ENCODE measurements at regions not wholly inside any gene's neighbourhood (a gene's known extent, or its start where the extent isn't known, plus 50 kb on each side); places are given as distances from the start of the nearest gene placed in this dataset.

DNA sequence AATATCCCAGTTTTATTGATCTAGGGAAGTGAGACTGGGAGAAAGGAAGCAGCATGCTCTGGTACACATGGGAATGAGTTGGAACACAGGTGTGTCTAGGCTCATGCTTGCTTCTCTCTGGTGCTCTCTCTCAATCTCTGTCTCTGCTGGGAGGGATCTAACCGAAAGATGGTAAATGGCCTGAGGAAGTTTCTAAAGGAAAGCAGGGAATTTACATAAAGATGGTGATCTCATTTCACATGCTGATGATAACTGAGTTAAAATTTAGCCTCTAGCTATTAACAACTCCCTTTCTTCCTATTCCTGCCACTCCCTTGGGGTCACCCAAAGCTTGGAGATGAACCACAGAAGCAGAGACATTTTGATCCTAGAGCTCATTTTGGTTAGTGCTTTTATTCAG lies 436.2 kb downstream of the SH3GL2 start:
- Mint-ChIP-seq H3K4me3 (no peak overlapping the region), H3K36me3 (no peaks in the 10 kb centered on the region), H3K27ac (no peak overlapping the region), H3K4me1 (no peaks in the 10 kb centered on the region), H3K27me3 (no peaks in the 10 kb centered on the region), H3K9me3 (peaks cover 0 to 13% (median 12%) of the 10 kb centered on the region in 3 donors)

DNA sequence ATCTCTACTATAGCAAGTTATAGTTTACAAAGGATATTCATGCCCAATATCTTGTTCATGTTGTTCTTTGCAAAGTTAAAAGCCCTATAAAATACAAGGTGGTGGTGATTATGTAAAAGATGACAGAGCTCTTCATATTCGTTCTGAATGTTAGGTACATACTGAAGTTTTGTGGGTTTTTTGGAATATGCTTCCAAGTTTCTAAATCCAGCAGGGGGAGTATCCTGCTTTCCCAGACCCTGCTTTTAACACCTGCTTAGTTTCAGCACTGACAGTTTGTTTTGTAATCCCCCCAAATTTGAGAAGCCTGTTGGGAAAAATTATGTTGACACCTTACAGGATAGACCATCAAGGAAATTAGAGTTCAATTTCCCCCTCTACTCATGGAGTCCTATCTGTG lies 438.3 kb downstream of the SH3GL2 start:
- Mint-ChIP-seq H3K9me3 (peaks cover 0 to 13% (median 12%) of the 10 kb centered on the region in 3 donors), H3K27me3 (no peaks in the 10 kb centered on the region)

DNA sequence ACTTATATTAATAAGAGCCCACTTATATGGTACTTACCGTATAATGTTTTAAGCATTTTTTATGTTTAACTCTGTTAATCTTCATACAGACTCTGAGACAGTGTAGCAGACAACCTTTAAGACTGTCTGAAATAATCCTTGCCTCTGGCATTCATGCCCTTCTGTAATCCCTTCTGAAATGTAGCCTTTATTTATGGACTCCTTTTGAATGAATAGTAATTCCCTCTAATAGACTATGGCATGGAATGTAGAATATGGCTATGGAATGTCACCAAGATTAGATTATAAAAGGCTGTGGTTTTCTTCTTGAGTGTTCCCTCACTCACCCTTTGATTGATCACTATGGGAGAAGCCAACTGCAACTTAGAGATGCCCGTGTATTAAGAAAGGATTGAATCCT lies 439.4 kb downstream of the SH3GL2 start:
- H3K27ac Mint-ChIP-seq = no peak overlapping the region

More for the DNA sequence above, 438.3 kb downstream of the SH3GL2 start:
- no peak overlapping the region for H3K4me3 Mint-ChIP-seq
- no peaks in the 10 kb centered on the region for H3K4me1 Mint-ChIP-seq
- H3K27ac Mint-ChIP-seq = no peak overlapping the region
- no peaks in the 10 kb centered on the region for H3K36me3 Mint-ChIP-seq

DNA sequence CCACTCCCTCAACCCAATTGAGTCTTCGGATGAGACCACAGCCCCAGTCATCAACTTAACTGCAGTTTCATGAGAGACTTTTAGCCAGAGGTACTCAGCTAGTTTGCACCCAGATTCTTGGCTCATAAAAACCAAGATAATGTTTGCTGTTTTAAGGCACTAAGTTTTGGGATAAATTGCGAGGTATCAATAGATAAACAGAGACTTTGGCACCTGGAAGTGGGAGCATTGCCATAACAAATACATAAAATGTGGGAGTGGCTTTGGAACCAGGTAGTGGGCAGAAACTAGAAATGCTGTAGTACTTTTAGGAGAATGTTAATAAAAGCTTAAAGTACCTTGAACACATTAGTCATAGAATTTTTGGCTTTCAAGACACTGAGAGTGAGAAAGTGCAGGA lies 439.8 kb downstream of the SH3GL2 start:
- H3K36me3 Mint-ChIP-seq = no peaks in the 10 kb centered on the region

More for the DNA sequence above, 439.4 kb downstream of the SH3GL2 start:
- Mint-ChIP-seq H3K4me3 (no peak overlapping the region), H3K9me3 (peaks cover 0 to 13% (median 8%) of the 10 kb centered on the region in 3 donors), H3K4me1 (no peaks in the 10 kb centered on the region), H3K27me3 (no peaks in the 10 kb centered on the region), H3K36me3 (no peaks in the 10 kb centered on the region)

DNA sequence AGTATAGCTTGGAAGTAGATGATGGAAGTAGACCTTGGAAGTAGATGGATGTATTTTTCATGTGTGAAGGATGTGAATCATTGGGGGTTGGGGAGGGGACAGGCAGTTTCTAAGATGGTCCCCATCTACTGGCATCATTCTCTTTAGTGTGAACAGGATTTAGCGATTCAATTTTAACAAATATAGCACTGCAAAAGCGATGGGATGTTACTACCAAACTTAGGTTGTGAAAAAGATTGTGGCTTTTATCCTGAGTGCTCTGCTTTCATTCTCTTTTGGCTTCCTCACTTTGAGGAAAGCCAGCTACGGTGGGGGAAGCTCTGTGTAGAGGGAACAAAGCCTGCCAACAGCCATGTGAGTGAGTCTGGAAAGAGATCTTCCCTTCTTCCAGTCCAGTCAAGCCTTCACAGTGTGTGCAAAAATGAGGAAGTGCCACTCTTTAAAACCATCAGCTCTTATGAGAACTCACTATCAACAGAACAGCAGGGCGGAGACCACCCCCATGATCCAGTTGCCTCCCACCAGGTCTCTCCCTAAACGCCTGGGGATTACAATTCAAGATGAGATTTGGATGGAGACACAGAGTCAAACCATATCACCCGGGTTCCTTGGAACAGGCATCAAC lies 441.4 kb downstream of the SH3GL2 start:
- Mint-ChIP-seq H3K4me1 (no peaks in the 10 kb centered on the region), H3K27ac (no peak overlapping the region), H3K9me3 (peaks cover 0 to 13% (median 8%) of the 10 kb centered on the region in 3 donors), H3K27me3 (no peaks in the 10 kb centered on the region), H3K36me3 (no peaks in the 10 kb centered on the region), H3K4me3 (no peak overlapping the region)

More for the DNA sequence above, 439.8 kb downstream of the SH3GL2 start:
- Mint-ChIP-seq H3K4me1 (no peaks in the 10 kb centered on the region), H3K27ac (no peak overlapping the region), H3K9me3 (peaks cover 0 to 13% (median 8%) of the 10 kb centered on the region in 3 donors), H3K27me3 (no peaks in the 10 kb centered on the region), H3K4me3 (no peak overlapping the region)

DNA sequence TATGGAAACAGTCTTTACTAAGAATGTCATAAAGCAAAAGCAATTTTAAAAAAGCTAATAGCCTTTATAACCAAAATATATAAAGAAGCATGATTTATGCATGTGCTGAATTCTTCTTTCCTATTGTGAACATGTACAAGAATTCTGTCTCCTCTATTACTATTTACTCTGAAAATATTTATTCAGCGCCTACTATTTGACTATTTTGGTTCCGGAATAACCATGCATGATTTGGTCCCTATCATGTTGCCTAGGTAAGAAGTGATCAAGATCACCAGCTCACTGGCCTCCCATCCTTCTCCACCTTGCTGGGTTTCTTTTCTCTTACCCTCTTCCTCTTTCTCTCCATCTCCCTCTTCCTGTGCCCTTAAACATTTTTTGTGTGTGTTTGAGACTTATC lies 443.8 kb downstream of the SH3GL2 start:
- no peaks in the 10 kb centered on the region for H3K36me3 Mint-ChIP-seq
- no peaks in the 10 kb centered on the region for H3K4me1 Mint-ChIP-seq
- peaks cover 0 to 14% (median 8%) of the 10 kb centered on the region in 3 donors for H3K9me3 Mint-ChIP-seq
- H3K27me3 Mint-ChIP-seq = no peaks in the 10 kb centered on the region
- no peak overlapping the region for H3K4me3 Mint-ChIP-seq
- no peak overlapping the region for H3K27ac Mint-ChIP-seq

DNA sequence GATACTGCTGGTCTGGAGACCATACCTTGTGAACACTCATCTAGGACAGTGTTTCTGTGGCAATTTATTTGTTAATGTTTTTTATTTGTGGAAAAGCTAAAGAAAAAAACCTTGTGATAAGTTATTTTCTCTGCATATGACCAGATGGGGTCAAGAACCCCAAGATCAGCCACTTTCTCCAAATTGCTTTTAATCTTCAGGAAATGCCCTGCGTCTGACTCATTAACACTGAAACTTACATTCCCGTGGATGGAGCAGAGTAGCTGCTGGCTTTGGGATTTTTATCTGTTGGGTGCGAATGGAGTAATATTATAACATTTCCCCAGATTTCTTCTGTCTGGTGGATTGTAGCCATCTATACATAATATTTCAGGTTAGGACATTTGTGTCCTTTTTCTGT lies 444.5 kb downstream of the SH3GL2 start:
- Mint-ChIP-seq H3K4me3 (no peak overlapping the region), H3K4me1 (no peaks in the 10 kb centered on the region), H3K27ac (no peak overlapping the region), H3K9me3 (peaks cover 0 to 12% (median 6%) of the 10 kb centered on the region in 3 donors), H3K27me3 (no peaks in the 10 kb centered on the region), H3K36me3 (peaks cover 2% of the 10 kb centered on the region)

DNA sequence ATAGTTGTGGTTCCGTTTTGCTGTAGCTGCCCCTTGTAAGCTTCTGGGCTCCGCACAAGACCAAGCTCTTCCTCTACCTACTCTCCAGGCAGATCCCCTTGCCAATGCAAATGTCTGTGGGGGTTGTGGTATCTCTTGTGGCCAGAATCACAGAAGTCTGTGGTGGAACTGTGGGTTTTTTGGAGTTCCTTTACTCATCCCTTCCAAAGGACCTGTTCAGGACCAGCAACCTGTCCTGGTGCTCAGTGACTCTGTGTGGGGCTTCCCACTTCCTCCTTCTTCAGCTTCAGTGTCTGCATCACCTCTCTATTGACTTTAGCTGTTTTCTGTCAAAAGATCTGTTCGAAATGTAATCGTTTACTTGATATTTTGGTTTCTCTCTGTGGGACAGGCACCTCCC lies 441.3 kb upstream of the ADAMTSL1 start:
- no peaks in the 10 kb centered on the region for H3K4me1 Mint-ChIP-seq
- H3K36me3 Mint-ChIP-seq = peaks cover 2% of the 10 kb centered on the region
- H3K27ac Mint-ChIP-seq = no peak overlapping the region
- H3K4me3 Mint-ChIP-seq = no peak overlapping the region
- no peaks in the 10 kb centered on the region for H3K27me3 Mint-ChIP-seq
- no peaks in the 10 kb centered on the region for H3K9me3 Mint-ChIP-seq

DNA sequence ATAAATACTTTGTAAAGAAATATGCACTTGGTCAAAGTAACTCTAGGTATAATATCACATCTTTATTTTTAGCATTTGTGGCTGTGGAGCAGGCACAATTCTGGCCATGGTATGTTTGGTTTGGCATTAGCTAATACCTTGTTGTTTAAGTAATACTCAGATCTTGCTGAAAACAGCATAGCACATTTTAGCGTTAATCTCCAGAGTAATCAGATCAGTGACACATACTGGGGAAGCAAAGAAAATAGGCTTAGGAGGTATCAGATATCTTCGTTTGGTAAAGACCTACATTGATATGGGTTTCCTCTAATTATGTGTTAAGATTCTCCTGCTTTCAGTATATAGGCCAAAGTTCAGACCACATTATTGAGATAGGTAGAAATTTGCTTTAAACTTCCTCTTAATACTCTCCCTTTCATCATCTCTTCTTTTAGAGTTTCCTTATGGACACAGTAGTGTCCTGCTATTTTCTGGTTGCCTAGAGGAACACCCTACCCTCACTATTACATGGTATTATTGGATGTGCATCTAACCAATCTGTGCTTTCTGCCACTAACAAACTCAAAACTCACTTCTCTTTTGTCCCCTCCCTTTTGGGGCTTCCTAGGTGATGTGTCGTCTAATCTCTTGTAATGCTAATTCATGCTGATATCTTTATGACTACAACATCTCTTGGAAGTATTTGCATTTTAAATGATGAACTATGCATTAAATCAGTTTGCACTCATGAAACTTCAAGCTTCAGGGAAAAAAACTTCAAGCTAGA lies 437.3 kb upstream of the ADAMTSL1 start:
- H3K4me3 Mint-ChIP-seq = no peak overlapping the region
- H3K9me3 Mint-ChIP-seq = peaks cover 0 to 3% (median 0%) of the 10 kb centered on the region in 3 donors
- no peak overlapping the region for H3K27ac Mint-ChIP-seq
- H3K27me3 Mint-ChIP-seq = no peaks in the 10 kb centered on the region
- no peaks in the 10 kb centered on the region for H3K36me3 Mint-ChIP-seq
- H3K4me1 Mint-ChIP-seq = no peaks in the 10 kb centered on the region

DNA sequence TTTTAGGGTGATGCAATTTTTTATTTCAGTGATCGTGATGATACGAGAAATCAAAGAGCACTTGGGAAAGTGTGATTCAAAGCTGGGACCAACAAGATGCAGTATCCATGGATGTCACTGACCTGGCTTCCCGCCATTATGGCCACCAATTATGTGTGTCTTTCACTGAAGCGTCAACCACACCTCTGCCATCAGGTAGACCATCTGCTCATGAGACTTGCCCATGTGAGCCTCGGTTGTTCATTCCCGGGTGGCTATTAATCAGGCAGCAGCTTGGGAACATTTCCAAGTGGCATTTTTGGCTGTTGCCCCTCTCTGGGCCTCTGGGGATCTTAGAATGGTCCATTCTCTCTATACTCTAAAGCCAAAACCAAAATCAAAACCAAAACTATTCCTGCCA lies 436.0 kb upstream of the ADAMTSL1 start:
- Mint-ChIP-seq H3K36me3 (no peaks in the 10 kb centered on the region), H3K27ac (no peak overlapping the region), H3K4me1 (no peaks in the 10 kb centered on the region), H3K27me3 (no peaks in the 10 kb centered on the region), H3K4me3 (no peak overlapping the region), H3K9me3 (peaks cover 0 to 3% (median 0%) of the 10 kb centered on the region in 3 donors)

DNA sequence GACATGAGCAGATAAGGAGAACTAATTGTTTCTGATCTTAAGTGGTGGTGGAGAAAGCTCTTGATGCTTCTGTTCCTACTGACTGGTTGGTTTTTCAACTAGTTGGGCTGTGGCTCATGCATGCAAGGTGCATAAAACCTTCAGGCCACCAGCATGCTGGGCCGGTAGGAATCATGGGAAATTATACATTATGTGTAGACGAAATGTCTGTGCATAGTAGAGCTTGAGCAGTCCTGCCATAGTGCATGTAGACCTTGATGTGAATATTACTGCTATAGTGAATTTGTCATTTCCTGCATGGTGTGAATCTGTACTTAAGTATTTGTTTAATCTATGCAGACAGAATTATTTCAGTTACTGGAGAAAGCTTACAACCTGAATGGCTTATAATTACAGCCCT lies 433.6 kb upstream of the ADAMTSL1 start:
- H3K27ac Mint-ChIP-seq = no peak overlapping the region
- no peaks in the 10 kb centered on the region for H3K4me1 Mint-ChIP-seq
- no peaks in the 10 kb centered on the region for H3K27me3 Mint-ChIP-seq
- peaks cover 0 to 4% (median 3%) of the 10 kb centered on the region in 3 donors for H3K9me3 Mint-ChIP-seq
- no peaks in the 10 kb centered on the region for H3K36me3 Mint-ChIP-seq
- no peak overlapping the region for H3K4me3 Mint-ChIP-seq

DNA sequence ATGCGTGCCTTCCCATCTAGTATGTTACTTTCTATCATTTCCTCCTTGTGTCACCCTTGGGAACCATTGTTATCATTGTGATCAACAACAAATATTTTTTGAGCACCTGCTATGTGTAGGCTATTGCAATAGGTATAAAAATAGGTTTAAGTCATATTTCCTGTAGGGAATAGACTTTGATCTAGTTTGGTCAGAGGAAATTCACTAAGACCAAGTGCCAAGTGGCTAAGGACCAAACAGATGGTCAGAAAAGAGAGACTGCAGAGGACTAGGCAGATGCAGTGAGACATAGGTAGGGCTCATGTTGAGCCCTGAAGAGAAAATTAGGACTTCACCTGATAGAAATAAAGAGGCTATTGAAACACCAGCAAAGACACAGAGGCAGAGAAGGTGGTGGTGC lies 430.0 kb upstream of the ADAMTSL1 start:
- no peak overlapping the region for H3K4me3 Mint-ChIP-seq
- H3K27me3 Mint-ChIP-seq = no peaks in the 10 kb centered on the region
- no peaks in the 10 kb centered on the region for H3K4me1 Mint-ChIP-seq
- H3K27ac Mint-ChIP-seq = no peak overlapping the region
- H3K36me3 Mint-ChIP-seq = no peaks in the 10 kb centered on the region
- peaks cover 0 to 7% (median 5%) of the 10 kb centered on the region in 3 donors for H3K9me3 Mint-ChIP-seq

DNA sequence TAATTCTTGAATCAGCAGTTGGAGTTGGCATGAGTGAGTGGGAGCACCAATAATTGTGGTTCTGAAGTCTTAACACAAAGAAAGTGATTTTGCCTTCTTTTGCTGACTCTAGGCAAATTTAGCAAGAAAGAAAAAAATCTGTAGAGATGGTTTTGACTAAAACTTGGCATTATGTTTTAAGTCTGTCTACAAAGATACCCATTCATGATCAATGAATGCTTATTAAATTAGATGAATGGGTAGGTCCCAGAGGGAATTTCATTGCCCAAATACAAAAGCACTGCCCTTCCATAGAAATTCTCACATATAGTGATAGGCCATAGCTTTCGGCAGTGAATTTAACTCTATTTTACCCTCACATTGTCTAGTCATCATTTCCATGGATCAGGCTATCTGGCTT lies 428.6 kb upstream of the ADAMTSL1 start:
- Mint-ChIP-seq H3K4me3 (no peak overlapping the region), H3K4me1 (no peaks in the 10 kb centered on the region), H3K9me3 (peaks cover 0 to 7% (median 5%) of the 10 kb centered on the region in 3 donors), H3K27ac (no peak overlapping the region), H3K36me3 (no peaks in the 10 kb centered on the region), H3K27me3 (no peaks in the 10 kb centered on the region)

DNA sequence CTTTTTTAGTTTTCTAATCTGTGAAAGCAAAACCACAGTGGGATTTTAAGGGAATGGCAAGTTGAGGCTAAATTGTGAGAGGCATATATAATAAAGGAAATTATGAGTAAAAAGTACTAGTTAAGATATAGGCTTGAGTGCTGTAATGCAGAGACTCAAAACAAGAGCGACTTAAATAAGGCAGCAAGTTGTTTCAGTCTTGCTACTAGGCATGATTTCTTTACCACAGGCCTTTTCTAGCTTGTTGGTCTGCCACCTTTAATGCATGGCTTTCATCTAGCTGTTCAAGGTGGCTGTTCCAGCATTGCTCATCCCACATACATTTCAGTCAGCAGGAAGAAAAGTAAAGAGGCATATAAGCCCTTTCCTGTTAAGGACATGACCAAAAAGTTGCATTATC lies 427.9 kb upstream of the ADAMTSL1 start:
- peaks cover 0 to 7% (median 5%) of the 10 kb centered on the region in 3 donors for H3K9me3 Mint-ChIP-seq
- H3K4me1 Mint-ChIP-seq = no peaks in the 10 kb centered on the region
- no peak overlapping the region for H3K27ac Mint-ChIP-seq
- no peaks in the 10 kb centered on the region for H3K36me3 Mint-ChIP-seq
- no peaks in the 10 kb centered on the region for H3K27me3 Mint-ChIP-seq
- H3K4me3 Mint-ChIP-seq = no peak overlapping the region

DNA sequence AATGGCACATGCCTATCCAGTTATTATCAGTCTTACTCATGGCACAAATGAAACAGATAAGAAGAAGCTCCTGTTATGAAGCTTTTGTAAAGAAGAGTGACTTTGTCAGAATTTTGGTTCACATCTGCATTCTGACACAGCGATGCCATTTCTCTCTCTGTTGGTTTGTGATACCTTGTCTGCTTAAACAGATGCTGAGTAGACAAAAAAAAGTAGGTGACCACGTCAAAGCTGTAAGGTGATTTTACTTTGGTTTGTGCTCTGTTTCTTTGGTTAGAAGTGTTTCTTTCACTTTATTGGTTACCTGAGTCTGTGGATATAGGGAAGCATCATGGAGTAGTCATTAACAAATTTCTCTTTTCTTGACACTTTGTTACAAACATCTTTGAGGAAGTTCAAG lies 422.3 kb upstream of the ADAMTSL1 start:
- Mint-ChIP-seq H3K9me3 (peaks cover 1 to 7% (median 5%) of the 10 kb centered on the region in 3 donors), H3K36me3 (no peaks in the 10 kb centered on the region), H3K27me3 (peaks cover 2% of the 10 kb centered on the region)

DNA sequence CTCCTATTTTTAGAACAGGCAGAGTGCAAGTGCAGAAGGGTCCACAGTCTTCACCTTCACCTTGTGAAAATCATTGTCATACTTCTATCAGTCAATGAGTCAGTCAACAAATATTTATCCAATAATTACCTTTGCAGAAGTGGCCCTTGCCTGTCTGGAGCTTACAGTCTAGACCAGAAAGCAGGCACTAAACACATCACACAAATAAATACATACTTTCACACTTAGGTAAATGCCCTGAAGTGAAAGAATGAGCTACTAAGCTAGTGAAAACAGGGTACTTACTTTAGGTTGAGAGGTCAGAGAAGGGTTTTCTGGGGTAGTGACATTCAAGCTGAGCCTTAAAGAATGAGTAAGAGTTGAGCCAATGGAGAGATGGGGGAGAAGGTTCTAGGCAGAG lies 421.9 kb upstream of the ADAMTSL1 start:
- no peaks in the 10 kb centered on the region for H3K4me1 Mint-ChIP-seq
- H3K36me3 Mint-ChIP-seq = no peaks in the 10 kb centered on the region
- no peak overlapping the region for H3K27ac Mint-ChIP-seq
- H3K27me3 Mint-ChIP-seq = peaks cover 3% of the 10 kb centered on the region
- H3K9me3 Mint-ChIP-seq = peaks cover 1 to 7% (median 5%) of the 10 kb centered on the region in 3 donors
- no peak overlapping the region for H3K4me3 Mint-ChIP-seq

More for the DNA sequence above, 422.3 kb upstream of the ADAMTSL1 start:
- Mint-ChIP-seq H3K27ac (no peak overlapping the region), H3K4me3 (no peak overlapping the region), H3K4me1 (no peaks in the 10 kb centered on the region)

Measured in IgD-negative memory B cell (primary cell).